K562 (cell line): ENCODE measurements at regions not wholly inside any gene's neighbourhood (a gene's known extent, or its start where the extent isn't known, plus 50 kb on each side); places are given as distances from the start of the nearest gene placed in this dataset.

Source experiments
- FOXP4 ChIP-seq: sonication (generic); formaldehyde crosslinking; IDR thresholded peaks from 2 replicates; pipeline ENCODE4 v1.8.0; 2022; ENCODE audit warnings: mild to moderate bottlenecking, missing genetic modification reagents, borderline replicate concordance
- PRDM10 ChIP-seq: fragments of 450-650 bp; IDR thresholded peaks from 2 replicates; pipeline ENCODE4 v1.6.1; 2018; ENCODE audit not compliant: partially characterized antibody
- STAT5A ChIP-seq: IDR thresholded peaks from 2 replicates; pipeline ENCODE4 v1.6.1; 2012; ENCODE audit warnings: low read length, inconsistent platforms, borderline replicate concordance
- ZBTB5 ChIP-seq: fragments of 450-650 bp; IDR thresholded peaks from 2 replicates; pipeline ENCODE4 v1.6.1; 2017; ENCODE audit warnings: antibody characterized with exemption
- ZNF609 ChIP-seq: sonication (generic); formaldehyde crosslinking; IDR thresholded peaks from 2 replicates; pipeline ENCODE4 v1.8.1; 2023; ENCODE audit warnings: missing genetic modification reagents, mild to moderate bottlenecking, borderline replicate concordance

GRCh38 chr3:73855813-73856212, 231.1 kb upstream of the PDZRN3 start (continued):
- TF ChIP-seq ZNF609 (CRISPR knock-in tag), result no peak
- TF ChIP-seq PRDM10, result no peak
- no peak for TF ChIP-seq ZBTB5
- no peak for TF ChIP-seq FOXP4 (CRISPR knock-in tag)
- no peak for TF ChIP-seq STAT5A
